Keratinocyte (primary cell): ENCODE measurements at regions not wholly inside any gene's neighbourhood (a gene's known extent, or its start where the extent isn't known, plus 50 kb on each side); places are given as distances from the start of the nearest gene placed in this dataset.

Source experiments
- DNase-seq: peaks from one replicate; pipeline ENCODE4 v3.0.0-alpha.2; 2011; ENCODE audit warnings: low read depth, missing footprints, low spot score
- FAIRE-seq: peaks from 2 replicates; lab custom pipeline; 2011; peaks lifted over from hg19 to GRCh38; lab: Jason Lieb, UNC
- H2AFZ ChIP-seq: 2 replicates; pipeline ENCODE4 v1.6.0; 2012; ENCODE audit warnings: low read length, control low read depth, inconsistent platforms; ENCODE audit not compliant: control insufficient read depth
- H3K27ac ChIP-seq: 2 replicates; pipeline ENCODE4 v1.5.1; 2011; ENCODE audit warnings: low read length; ENCODE audit not compliant: control insufficient read depth, insufficient read depth
- H3K27me3 ChIP-seq: 3 replicates; pipeline ENCODE4 v1.6.0; 2011; ENCODE audit warnings: low read length; ENCODE audit not compliant: control insufficient read depth, insufficient read depth; ENCODE audit errors: extremely low read depth
- H3K36me3 ChIP-seq, 2 experiments: 2 replicates in 1 of 2; 3 replicates in 1 of 2; pipeline ENCODE4 v1.5.1; 2011; ENCODE audit warnings: low read length in 2 of 2, mild to moderate bottlenecking in 1 of 2; ENCODE audit not compliant: control insufficient read depth in 2 of 2, insufficient read depth in 2 of 2; ENCODE audit errors: extremely low read depth in 1 of 2
- H3K4me1 ChIP-seq: 3 replicates; pipeline ENCODE4 v1.5.1; 2011; ENCODE audit warnings: low read length; ENCODE audit not compliant: control insufficient read depth, insufficient read depth; ENCODE audit errors: extremely low read depth
- H3K4me2 ChIP-seq: 3 replicates; pipeline ENCODE4 v1.6.0; 2011; ENCODE audit warnings: low read depth, low read length; ENCODE audit not compliant: control insufficient read depth, insufficient read depth; ENCODE audit errors: extremely low read depth
- H3K4me3 ChIP-seq, 3 experiments: fragments of 200-600 bp in 1 of 3; sonication (generic) in 1 of 3; 2 replicates in 2 of 3; 3 replicates in 1 of 3; pipeline ENCODE4 v1.5.1; 2011 to 2016; ENCODE audit warnings: low read length in 3 of 3, mild to moderate bottlenecking in 3 of 3, control low read depth in 2 of 3, inconsistent platforms in 1 of 3, low read depth in 1 of 3, mixed read lengths in 1 of 3, mixed run types in 1 of 3, moderate library complexity in 1 of 3; ENCODE audit not compliant: control insufficient read depth in 2 of 3, insufficient read depth in 2 of 3; ENCODE audit errors: extremely low read depth in 1 of 3
- H3K79me2 ChIP-seq: 2 replicates; pipeline ENCODE4 v1.6.0; 2012; ENCODE audit warnings: low read length; ENCODE audit not compliant: control insufficient read depth, insufficient read depth
- H3K9ac ChIP-seq: 3 replicates; pipeline ENCODE4 v1.6.0; 2011; ENCODE audit warnings: low read length; ENCODE audit not compliant: control insufficient read depth, insufficient read depth; ENCODE audit errors: extremely low read depth
- H3K9me1 ChIP-seq: 3 replicates; pipeline ENCODE4 v1.6.0; 2011; ENCODE audit warnings: low read length; ENCODE audit not compliant: control insufficient read depth, insufficient read depth; ENCODE audit errors: extremely low read depth
- H3K9me3 ChIP-seq: 2 replicates; pipeline ENCODE4 v1.5.1; 2012; ENCODE audit warnings: low read depth, low read length; ENCODE audit not compliant: control insufficient read depth
- H4K20me1 ChIP-seq: 3 replicates; pipeline ENCODE4 v1.6.0; 2011; ENCODE audit warnings: low read length; ENCODE audit not compliant: control insufficient read depth, insufficient read depth; ENCODE audit errors: extremely low read depth
- EZH2 ChIP-seq: IDR thresholded peaks from one replicate; pipeline ENCODE4 v1.6.1; 2012; ENCODE audit warnings: inconsistent platforms, mild to moderate bottlenecking, low read length, moderate library complexity
- dilution Hi-C: fragments of 300-500 bp; cut with MboI; formaldehyde crosslinking; loops from one replicate; pipeline ENCODE4 v1.7.0; 2020; ENCODE audit warnings: low sequenced_read_pairs; ENCODE audit not compliant: extremely low pct_ligation_motif_present
- TF ChIP-seq, protein P1 (sequence below), 3 experiments: IDR thresholded peaks in 1 of 3; conservative IDR thresholded peaks in 1 of 3; optimal IDR thresholded peaks in 1 of 3; 2 replicates in 2 of 3; 3 replicates in 1 of 3; pipeline versions ENCODE3 to v1.5.1; 2011; ENCODE audit warnings: low read length in 3 of 3, mild to moderate bottlenecking in 3 of 3, moderate library complexity in 2 of 3, control low read depth in 1 of 3, inconsistent platforms in 1 of 3; ENCODE audit not compliant: insufficient read depth in 2 of 3; ENCODE audit errors: extremely low read depth in 1 of 3

GRCh38 chr14:30500222-30500621 is 58.7 kb upstream of the G2E3 start:
- Histone ChIP-seq H4K20me1 (no peaks in the 10 kb centered on the region), H3K4me3 (no peak overlapping the region), H3K9me1 (no peaks in the 10 kb centered on the region), H3K4me2 (no peak overlapping the region), H3K79me2 (no peaks in the 10 kb centered on the region), H3K4me1 (no peaks in the 10 kb centered on the region), H3K9me3 (no peaks in the 10 kb centered on the region), H3K9ac (no peak overlapping the region), H3K27me3 (no peaks in the 10 kb centered on the region), H2AFZ (no peak overlapping the region), H3K36me3 (no peaks in the 10 kb centered on the region), H3K27ac (no peak overlapping the region)
- no peak for TF ChIP-seq EZH2
- TF ChIP-seq, protein P1, sequence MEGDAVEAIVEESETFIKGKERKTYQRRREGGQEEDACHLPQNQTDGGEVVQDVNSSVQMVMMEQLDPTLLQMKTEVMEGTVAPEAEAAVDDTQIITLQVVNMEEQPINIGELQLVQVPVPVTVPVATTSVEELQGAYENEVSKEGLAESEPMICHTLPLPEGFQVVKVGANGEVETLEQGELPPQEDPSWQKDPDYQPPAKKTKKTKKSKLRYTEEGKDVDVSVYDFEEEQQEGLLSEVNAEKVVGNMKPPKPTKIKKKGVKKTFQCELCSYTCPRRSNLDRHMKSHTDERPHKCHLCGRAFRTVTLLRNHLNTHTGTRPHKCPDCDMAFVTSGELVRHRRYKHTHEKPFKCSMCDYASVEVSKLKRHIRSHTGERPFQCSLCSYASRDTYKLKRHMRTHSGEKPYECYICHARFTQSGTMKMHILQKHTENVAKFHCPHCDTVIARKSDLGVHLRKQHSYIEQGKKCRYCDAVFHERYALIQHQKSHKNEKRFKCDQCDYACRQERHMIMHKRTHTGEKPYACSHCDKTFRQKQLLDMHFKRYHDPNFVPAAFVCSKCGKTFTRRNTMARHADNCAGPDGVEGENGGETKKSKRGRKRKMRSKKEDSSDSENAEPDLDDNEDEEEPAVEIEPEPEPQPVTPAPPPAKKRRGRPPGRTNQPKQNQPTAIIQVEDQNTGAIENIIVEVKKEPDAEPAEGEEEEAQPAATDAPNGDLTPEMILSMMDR (optimal IDR thresholded peaks at IDR 0.05 in 1 of 3, IDR thresholded peaks at IDR 0.05 in 1 of 3, conservative IDR thresholded peaks at IDR 0.05 in 1 of 3; ENCODE audit: extremely low read depth in 1 of 3, insufficient read depth in 2 of 3, low read length in 3 of 3) = no peak
- dilution Hi-C loops = no loop called here
- no peak for FAIRE-seq
- DNase-seq = no peak

- H3K27me3 ChIP-seq = no peaks in the 10 kb centered on the region
- DNase-seq = no peak
- TF ChIP-seq, protein P1 (optimal IDR thresholded peaks at IDR 0.05 in 1 of 3, IDR thresholded peaks at IDR 0.05 in 1 of 3, conservative IDR thresholded peaks at IDR 0.05 in 1 of 3; ENCODE audit: extremely low read depth in 1 of 3, insufficient read depth in 2 of 3, low read length in 3 of 3) = no peak
- no peak for TF ChIP-seq EZH2
- no peaks in the 10 kb centered on the region for H4K20me1 ChIP-seq
- H3K4me3 ChIP-seq = no peak overlapping the region
- no peak overlapping the region for H3K27ac ChIP-seq
- no peaks in the 10 kb centered on the region for H3K36me3 ChIP-seq
- H2AFZ ChIP-seq = no peak overlapping the region
- H3K9me1 ChIP-seq = no peaks in the 10 kb centered on the region
- dilution Hi-C loops = no loop called here
- FAIRE-seq = no peak
- H3K4me2 ChIP-seq = no peak overlapping the region
- H3K9ac ChIP-seq = no peak overlapping the region
- no peaks in the 10 kb centered on the region for H3K4me1 ChIP-seq
- no peaks in the 10 kb centered on the region for H3K9me3 ChIP-seq
- H3K79me2 ChIP-seq = no peaks in the 10 kb centered on the region
Measured at GRCh38 chr14:30507209-30507608, 51.7 kb upstream of the G2E3 start.
